GM19467 (cell line): ENCODE measurements at regions not wholly inside any gene's neighbourhood (a gene's known extent, or its start where the extent isn't known, plus 50 kb on each side); places are given as distances from the start of the nearest gene placed in this dataset.

Source experiments
- ATAC-seq: cut with Tn5 transposase; IDR thresholded peaks from one replicate; pipeline ENCODE4 v1.9.1; 2021; ENCODE audit warnings: mild to moderate bottlenecking, moderate library complexity; ENCODE audit not compliant: unreplicated experiment

- ATAC-seq, result no peak
Observed at GRCh38 chrX:45261005-45261404, 60.3 kb upstream of the DIPK2B start.

- ATAC-seq, result no peak
Observed at GRCh38 chrX:45258731-45259402, 58.2 kb upstream of the DIPK2B start.
